GM18498 (cell line): ENCODE measurements at regions not wholly inside any gene's neighbourhood (a gene's known extent, or its start where the extent isn't known, plus 50 kb on each side); places are given as distances from the start of the nearest gene placed in this dataset.
A peak's percentile ranks its signal among the peaks of the same experiment; 100 is the strongest.
"Not testable (repeated sequence)": the region's sequence is repeated elsewhere in the genome, so short reads cannot be mapped to it uniquely, and the experiment has no call there.

Experiments
- ATAC-seq: cut with Tn5 transposase; IDR thresholded peaks from one replicate; pipeline ENCODE4 v1.9.1; 2021; ENCODE audit warnings: mild to moderate bottlenecking, moderate library complexity; ENCODE audit not compliant: unreplicated experiment

- no peak for ATAC-seq
Observed at GRCh38 chr2:53067533-53067932, 700.1 kb upstream of the CHAC2 start.

- no peak for ATAC-seq
Observed at GRCh38 chr2:53067056-53067455, 700.5 kb upstream of the CHAC2 start.

GRCh38 chr2:53064154-53064553 is 703.5 kb upstream of the CHAC2 start:
- no peak for ATAC-seq

- no peak for ATAC-seq
Observed at GRCh38 chr2:53058526-53058925, 709.1 kb upstream of the CHAC2 start.

GRCh38 chr2:53053937-53054336 is 713.7 kb upstream of the CHAC2 start:
- no peak for ATAC-seq

- ATAC-seq = no peak
Observed at GRCh38 chr2:53051157-53051556, 716.4 kb upstream of the CHAC2 start.

GRCh38 chr2:53040536-53041229 is 726.9 kb upstream of the CHAC2 start:
- no peak for ATAC-seq

GRCh38 chr2:53036196-53036595 is 731.4 kb upstream of the CHAC2 start:
- no peak for ATAC-seq

GRCh38 chr2:53035153-53035552 is 732.5 kb upstream of the CHAC2 start:
- no peak for ATAC-seq

- no peak for ATAC-seq
Observed at GRCh38 chr2:53033411-53033810, 734.2 kb upstream of the CHAC2 start.

GRCh38 chr2:53028746-53029423 is 738.7 kb upstream of the CHAC2 start:
- ATAC-seq = no peak

- no peak for ATAC-seq
Observed at GRCh38 chr2:53028225-53028624, 739.4 kb upstream of the CHAC2 start.

- not testable (repeated sequence) for ATAC-seq
Observed at GRCh38 chr2:53022248-53022647, 745.4 kb upstream of the CHAC2 start.

GRCh38 chr2:53021828-53022227 is 745.8 kb upstream of the CHAC2 start:
- ATAC-seq = no peak

GRCh38 chr2:53021292-53021691 is 746.3 kb upstream of the CHAC2 start:
- ATAC-seq = no peak

GRCh38 chr2:53018825-53019425 is 748.7 kb upstream of the CHAC2 start:
- no peak for ATAC-seq

GRCh38 chr2:53006980-53007379 is 760.6 kb upstream of the CHAC2 start:
- no peak for ATAC-seq

GRCh38 chr2:53004413-53004812 is 763.2 kb upstream of the CHAC2 start:
- no peak for ATAC-seq

- no peak for ATAC-seq
Observed at GRCh38 chr2:52995424-52995823, 772.2 kb upstream of the CHAC2 start.

GRCh38 chr2:52976143-52976949 is 791.3 kb upstream of the CHAC2 start:
- ATAC-seq = peak; percentile 78

- no peak for ATAC-seq
Observed at GRCh38 chr2:52974127-52974526, 793.5 kb upstream of the CHAC2 start.
